Activated naive CD4-positive, alpha-beta T cell (primary cell): ENCODE measurements at regions not wholly inside any gene's neighbourhood (a gene's known extent, or its start where the extent isn't known, plus 50 kb on each side); places are given as distances from the start of the nearest gene placed in this dataset.

Experiments
- DNase-seq, 4 experiments: peaks; one replicate each; lab custom pipeline; 2025; lab: John Stamatoyannopoulos, UW

- no peak for DNase-seq
Measured at GRCh38 chr3:83092521-83093221, 1331.2 kb upstream of the GBE1 start.

- DNase-seq = no peak
Measured at GRCh38 chr3:83076041-83076440, 1314.6 kb upstream of the GBE1 start.

GRCh38 chr3:83074485-83074884 lies 1313.0 kb upstream of the GBE1 start:
- DNase-seq = no peak

- DNase-seq = no peak
Measured at GRCh38 chr3:83065851-83066460, 1304.5 kb upstream of the GBE1 start.

GRCh38 chr3:83063446-83063845 lies 1302.0 kb upstream of the GBE1 start:
- no peak for DNase-seq

GRCh38 chr3:83048556-83048955 lies 1287.1 kb upstream of the GBE1 start:
- no peak for DNase-seq

GRCh38 chr3:83039422-83039821 lies 1278.0 kb upstream of the GBE1 start:
- no peak for DNase-seq

GRCh38 chr3:83035704-83036010 lies 1274.2 kb upstream of the GBE1 start:
- DNase-seq = no peak

- no peak for DNase-seq
Measured at GRCh38 chr3:83034806-83035703, 1273.6 kb upstream of the GBE1 start.

GRCh38 chr3:83033133-83033532 lies 1271.7 kb upstream of the GBE1 start:
- DNase-seq = no peak

GRCh38 chr3:83023086-83023485 lies 1261.6 kb upstream of the GBE1 start:
- no peak for DNase-seq

- no peak for DNase-seq
Measured at GRCh38 chr3:83011481-83011880, 1250.0 kb upstream of the GBE1 start.

- DNase-seq = no peak
Measured at GRCh38 chr3:83003917-83004316, 1242.5 kb upstream of the GBE1 start.

- DNase-seq = no peak
Measured at GRCh38 chr3:83002869-83003445, 1241.5 kb upstream of the GBE1 start.

GRCh38 chr3:82999777-83000176 lies 1238.3 kb upstream of the GBE1 start:
- DNase-seq = no peak

GRCh38 chr3:82978368-82978767 lies 1216.9 kb upstream of the GBE1 start:
- no peak for DNase-seq

- DNase-seq = no peak
Measured at GRCh38 chr3:82977871-82978270, 1216.4 kb upstream of the GBE1 start.

- no peak for DNase-seq
Measured at GRCh38 chr3:82973791-82974190, 1212.3 kb upstream of the GBE1 start.

- no peak for DNase-seq
Measured at GRCh38 chr3:82960379-82960778, 1198.9 kb upstream of the GBE1 start.

GRCh38 chr3:82957696-82958095 lies 1196.3 kb upstream of the GBE1 start:
- no peak for DNase-seq

GRCh38 chr3:82957079-82957478 lies 1195.6 kb upstream of the GBE1 start:
- no peak for DNase-seq

- no peak for DNase-seq
Measured at GRCh38 chr3:82954486-82954885, 1193.0 kb upstream of the GBE1 start.

- no peak for DNase-seq
Measured at GRCh38 chr3:82942041-82942440, 1180.6 kb upstream of the GBE1 start.
